Suprapubic skin (tissue), 4 donors: ENCODE measurements at regions not wholly inside any gene's neighbourhood (a gene's known extent, or its start where the extent isn't known, plus 50 kb on each side); places are given as distances from the start of the nearest gene placed in this dataset.
"Not testable (repeated sequence)": the region's sequence is repeated elsewhere in the genome, so short reads cannot be mapped to it uniquely, and the experiment has no call there.

ENCODE experiments used
- DNase-seq, 2 donors: peaks; one replicate each; pipeline ENCODE4 v3.0.0-alpha.2; 2019; ENCODE audit warnings: low spot score in 2 of 2
- H3K27ac ChIP-seq: fragments of 200-600 bp; sonication (generic); one replicate; pipeline ENCODE4 v1.5.1; 2019
- H3K27me3 ChIP-seq: fragments of 200-600 bp; sonication (generic); one replicate; pipeline ENCODE4 v1.5.1; 2019
- H3K36me3 ChIP-seq: fragments of 200-600 bp; sonication (generic); one replicate; pipeline ENCODE4 v1.5.1; 2019
- H3K4me1 ChIP-seq: fragments of 200-600 bp; sonication (generic); one replicate; pipeline ENCODE4 v1.5.1; 2019
- H3K4me3 ChIP-seq: fragments of 200-600 bp; sonication (generic); one replicate; pipeline ENCODE4 v1.5.1; 2019; ENCODE audit warnings: mild to moderate bottlenecking
- H3K9me3 ChIP-seq: fragments of 200-600 bp; sonication (generic); one replicate; pipeline ENCODE4 v1.5.1; 2019
- EP300 ChIP-seq: sonication (generic); formaldehyde crosslinking; IDR thresholded peaks from one replicate; pipeline ENCODE4 v1.6.1; 2017; ENCODE audit warnings: antibody characterized with exemption
- POLR2A ChIP-seq, 2 donors: fragments of 450-650 bp; IDR thresholded peaks; one replicate each; pipeline ENCODE4 v1.6.1; 2017; ENCODE audit warnings: antibody characterized with exemption in 2 of 2, mild to moderate bottlenecking in 2 of 2, moderate library complexity in 2 of 2
- POLR2AphosphoS5 ChIP-seq, 3 donors: sonication (generic); formaldehyde crosslinking; IDR thresholded peaks; one replicate each; pipeline ENCODE4 v1.6.1; 2017; ENCODE audit warnings: antibody characterized with exemption in 3 of 3
- WGBS: methylation state at CpG from one replicate; pipeline ENCODE4 v1.1.5; 2018; 5-methylcytosine and 5-hydroxymethylcytosine counted together
- TF ChIP-seq, protein P1 (sequence below), 2 donors: fragments of 200-600 bp in 1 of 2; fragments of 450-650 bp in 1 of 2; sonication (generic) in 1 of 2; IDR thresholded peaks; one replicate each; pipeline ENCODE4 v1.5.1; 2016 to 2019; ENCODE audit warnings: antibody characterized with exemption in 2 of 2, mild to moderate bottlenecking in 1 of 2, moderate library complexity in 1 of 2

- Histone ChIP-seq H3K36me3 (no peaks in the 10 kb centered on the region), H3K27ac (no peak overlapping the region), H3K4me1 (no peaks in the 10 kb centered on the region), H3K27me3 (no peaks in the 10 kb centered on the region), H3K4me3 (no peak overlapping the region), H3K9me3 (no peaks in the 10 kb centered on the region)
- WGBS, result 83% methylated on average over 5 of the region's 5 CpGs
- DNase-seq, result no peak
- no peak for TF ChIP-seq EP300
- TF ChIP-seq, protein P1, sequence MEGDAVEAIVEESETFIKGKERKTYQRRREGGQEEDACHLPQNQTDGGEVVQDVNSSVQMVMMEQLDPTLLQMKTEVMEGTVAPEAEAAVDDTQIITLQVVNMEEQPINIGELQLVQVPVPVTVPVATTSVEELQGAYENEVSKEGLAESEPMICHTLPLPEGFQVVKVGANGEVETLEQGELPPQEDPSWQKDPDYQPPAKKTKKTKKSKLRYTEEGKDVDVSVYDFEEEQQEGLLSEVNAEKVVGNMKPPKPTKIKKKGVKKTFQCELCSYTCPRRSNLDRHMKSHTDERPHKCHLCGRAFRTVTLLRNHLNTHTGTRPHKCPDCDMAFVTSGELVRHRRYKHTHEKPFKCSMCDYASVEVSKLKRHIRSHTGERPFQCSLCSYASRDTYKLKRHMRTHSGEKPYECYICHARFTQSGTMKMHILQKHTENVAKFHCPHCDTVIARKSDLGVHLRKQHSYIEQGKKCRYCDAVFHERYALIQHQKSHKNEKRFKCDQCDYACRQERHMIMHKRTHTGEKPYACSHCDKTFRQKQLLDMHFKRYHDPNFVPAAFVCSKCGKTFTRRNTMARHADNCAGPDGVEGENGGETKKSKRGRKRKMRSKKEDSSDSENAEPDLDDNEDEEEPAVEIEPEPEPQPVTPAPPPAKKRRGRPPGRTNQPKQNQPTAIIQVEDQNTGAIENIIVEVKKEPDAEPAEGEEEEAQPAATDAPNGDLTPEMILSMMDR (IDR thresholded peaks at IDR 0.05), result no peak
- no peak for TF ChIP-seq POLR2AphosphoS5 (IDR thresholded peaks at IDR 0.05)
- no peak for TF ChIP-seq POLR2A (IDR thresholded peaks at IDR 0.05)
Observed at GRCh38 chr4:27119239-27119638, 258.6 kb downstream of the STIM2 start.

DNA sequence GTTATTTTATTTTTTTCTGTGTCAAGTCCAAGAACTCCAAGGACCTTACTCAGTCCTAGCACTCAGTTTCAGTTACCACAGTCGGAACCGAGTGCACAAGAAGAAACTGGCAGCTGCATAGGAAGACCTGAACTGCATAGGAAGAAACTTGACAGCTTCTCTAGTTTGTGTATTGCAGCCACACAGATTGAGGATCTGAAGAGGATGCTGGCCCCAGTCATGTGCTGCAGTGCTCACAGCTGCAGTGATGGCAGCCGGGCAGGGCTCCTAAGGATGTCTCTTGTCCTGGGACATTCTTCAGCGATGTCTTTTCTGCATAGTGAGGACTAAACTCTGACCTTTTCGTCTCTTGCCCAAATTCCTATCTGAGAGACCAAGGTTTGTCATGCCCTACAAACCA, 261.2 kb downstream of the STIM2 start:
- DNase-seq, result no peak
- H3K27me3 ChIP-seq, result no peaks in the 10 kb centered on the region
- H3K4me1 ChIP-seq, result no peaks in the 10 kb centered on the region
- H3K9me3 ChIP-seq, result no peaks in the 10 kb centered on the region
- no peaks in the 10 kb centered on the region for H3K36me3 ChIP-seq
- no peak overlapping the region for H3K27ac ChIP-seq
- 87% methylated on average over 5 of the region's 5 CpGs for WGBS
- no peak for TF ChIP-seq EP300
- TF ChIP-seq, protein P1 (IDR thresholded peaks at IDR 0.05), result no peak
- TF ChIP-seq POLR2AphosphoS5 (IDR thresholded peaks at IDR 0.05), result no peak
- TF ChIP-seq POLR2A (IDR thresholded peaks at IDR 0.05), result no peak
- no peak overlapping the region for H3K4me3 ChIP-seq

GRCh38 chr4:27123123-27123768, 262.6 kb downstream of the STIM2 start:
- H3K4me3 ChIP-seq, result no peak overlapping the region
- no peaks in the 10 kb centered on the region for H3K9me3 ChIP-seq
- no peak for DNase-seq
- H3K27ac ChIP-seq, result no peak overlapping the region
- no peaks in the 10 kb centered on the region for H3K4me1 ChIP-seq
- H3K36me3 ChIP-seq, result no peaks in the 10 kb centered on the region
- TF ChIP-seq EP300, result no peak
- TF ChIP-seq POLR2AphosphoS5 (IDR thresholded peaks at IDR 0.05), result no peak
- TF ChIP-seq, protein P1 (IDR thresholded peaks at IDR 0.05), result no peak
- peaks cover 6% of the 10 kb centered on the region for H3K27me3 ChIP-seq
- WGBS, result 59% methylated on average over 3 of the region's 3 CpGs

- no peak overlapping the region for H3K27ac ChIP-seq
- no peaks in the 10 kb centered on the region for H3K36me3 ChIP-seq
- TF ChIP-seq POLR2A (IDR thresholded peaks at IDR 0.05) (no peak), POLR2AphosphoS5 (IDR thresholded peaks at IDR 0.05) (no peak), EP300 (no peak)
- TF ChIP-seq, protein P1 (IDR thresholded peaks at IDR 0.05), result no peak
- H3K9me3 ChIP-seq, result no peaks in the 10 kb centered on the region
- H3K4me3 ChIP-seq, result no peak overlapping the region
- no peaks in the 10 kb centered on the region for H3K4me1 ChIP-seq
- H3K27me3 ChIP-seq, result peaks cover 6% of the 10 kb centered on the region
- no peak for DNase-seq
Observed at GRCh38 chr4:27123769-27124124, 263.1 kb downstream of the STIM2 start.

- not testable (repeated sequence) for H3K4me3 ChIP-seq, H3K27me3 ChIP-seq, DNase-seq, H3K36me3 ChIP-seq, H3K9me3 ChIP-seq, H3K4me1 ChIP-seq, H3K27ac ChIP-seq
- 89% methylated on average over 4 of the region's 4 CpGs for WGBS
Observed at GRCh38 chr4:27126895-27127294, 266.3 kb downstream of the STIM2 start.

DNA sequence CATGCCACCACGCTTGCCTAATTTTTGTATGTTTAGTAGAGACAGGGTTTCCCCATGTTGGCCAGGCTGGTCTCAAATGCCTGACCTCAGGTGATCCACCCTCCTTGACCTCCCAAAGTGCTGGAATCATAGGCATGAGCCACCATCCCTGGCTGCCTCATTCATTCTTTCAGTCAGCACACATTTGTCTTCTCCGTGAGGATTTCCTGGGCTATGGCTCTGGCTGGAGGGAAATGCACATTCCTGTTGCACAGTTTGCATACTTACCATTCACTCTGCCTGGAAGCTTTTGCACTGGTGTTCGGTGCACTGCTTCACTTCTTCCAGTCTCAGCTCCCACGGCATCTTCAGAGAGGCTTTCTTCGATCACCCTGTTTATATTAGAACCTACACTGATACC, 267.8 kb downstream of the STIM2 start:
- 90% methylated on average over 5 of the region's 5 CpGs for WGBS
- no peaks in the 10 kb centered on the region for H3K36me3 ChIP-seq
- H3K27ac ChIP-seq, result no peak overlapping the region
- H3K27me3 ChIP-seq, result peaks cover 6% of the 10 kb centered on the region
- no peaks in the 10 kb centered on the region for H3K9me3 ChIP-seq
- H3K4me1 ChIP-seq, result no peaks in the 10 kb centered on the region
- H3K4me3 ChIP-seq, result no peak overlapping the region
- no peak for TF ChIP-seq POLR2AphosphoS5 (IDR thresholded peaks at IDR 0.05)
- TF ChIP-seq, protein P1 (IDR thresholded peaks at IDR 0.05), result no peak
- TF ChIP-seq POLR2A (IDR thresholded peaks at IDR 0.05), result no peak
- no peak for TF ChIP-seq EP300
- no peak for DNase-seq
